HG02678 (cell line): ENCODE measurements at regions not wholly inside any gene's neighbourhood (a gene's known extent, or its start where the extent isn't known, plus 50 kb on each side); places are given as distances from the start of the nearest gene placed in this dataset.
"Not testable (repeated sequence)": the region's sequence is repeated elsewhere in the genome, so short reads cannot be mapped to it uniquely, and the experiment has no call there.

Experiments used
- ATAC-seq: cut with Tn5 transposase; IDR thresholded peaks from one replicate; pipeline ENCODE4 v1.9.1; 2021; ENCODE audit warnings: mild to moderate bottlenecking, moderate library complexity; ENCODE audit not compliant: unreplicated experiment

- ATAC-seq = not testable (repeated sequence)
These were observed 135.3 kb upstream of the RFC3 start for GRCh38 chr13:33682646-33683045.

GRCh38 chr13:33683376-33683775 lies 134.6 kb upstream of the RFC3 start:
- ATAC-seq = no peak

GRCh38 chr13:33684874-33685273 lies 133.1 kb upstream of the RFC3 start:
- ATAC-seq = no peak

GRCh38 chr13:33686772-33687480 lies 131.0 kb upstream of the RFC3 start:
- no peak for ATAC-seq

- no peak for ATAC-seq
These were observed 127.6 kb upstream of the RFC3 start for GRCh38 chr13:33690354-33690753.

GRCh38 chr13:33691980-33692379 lies 126.0 kb upstream of the RFC3 start:
- no peak for ATAC-seq

- no peak for ATAC-seq
These were observed 125.4 kb upstream of the RFC3 start for GRCh38 chr13:33692531-33692930.

- no peak for ATAC-seq
These were observed 123.4 kb upstream of the RFC3 start for GRCh38 chr13:33694546-33694945.

- no peak for ATAC-seq
These were observed 121.4 kb upstream of the RFC3 start for GRCh38 chr13:33696530-33696929.

- ATAC-seq = no peak
These were observed 120.0 kb upstream of the RFC3 start for GRCh38 chr13:33697926-33698325.

- ATAC-seq = no peak
These were observed 110.5 kb upstream of the RFC3 start for GRCh38 chr13:33707449-33707848.

GRCh38 chr13:33710924-33711323 lies 107.0 kb upstream of the RFC3 start:
- ATAC-seq = no peak

- no peak for ATAC-seq
These were observed 106.5 kb upstream of the RFC3 start for GRCh38 chr13:33711436-33711835.

- ATAC-seq = no peak
These were observed 100.2 kb upstream of the RFC3 start for GRCh38 chr13:33717775-33718174.

GRCh38 chr13:33721724-33722123 lies 96.2 kb upstream of the RFC3 start:
- no peak for ATAC-seq

GRCh38 chr13:33722216-33722915 lies 95.6 kb upstream of the RFC3 start:
- ATAC-seq = no peak

GRCh38 chr13:33723365-33723764 lies 94.6 kb upstream of the RFC3 start:
- peak; percentile 1 for ATAC-seq

GRCh38 chr13:33723772-33724435 lies 94.0 kb upstream of the RFC3 start:
- peak; percentile 74 for ATAC-seq

GRCh38 chr13:33725340-33725739 lies 92.6 kb upstream of the RFC3 start:
- ATAC-seq = no peak

- ATAC-seq = no peak
These were observed 90.5 kb upstream of the RFC3 start for GRCh38 chr13:33727297-33728083.
